ENCODE measurements at regions not wholly inside any gene's neighbourhood (a gene's known extent, or its start where the extent isn't known, plus 50 kb on each side); places are given as distances from the start of the nearest gene placed in this dataset.

- peaks cover 1% of the 10 kb centered on the region for H3K27me3 Mint-ChIP-seq (ENCODE audit: insufficient read depth, low read depth, poor library complexity)
- Histone ChIP-seq H3K27me3 (ENCODE audit: insufficient read depth) (no peaks in the 10 kb centered on the region), H3K9me2 (ENCODE audit: insufficient read depth) (no peaks in the 10 kb centered on the region), H3F3A (replicated peaks; ENCODE audit: low read depth) (no peaks in the 10 kb centered on the region), H3K36me3 (ENCODE audit: insufficient read depth) (no peaks in the 10 kb centered on the region), H3K27ac (ENCODE audit: low read depth) (no peak overlapping the region), H4K20me1 (replicated peaks; ENCODE audit: insufficient read depth) (no peaks in the 10 kb centered on the region), H3K4me2 (no peak overlapping the region), H3K4me1 (ENCODE audit: insufficient read depth) (no peaks in the 10 kb centered on the region), H3K4me3 (no peak overlapping the region), H2AFZ (no peak overlapping the region), H3K79me2 (replicated peaks; ENCODE audit: insufficient read depth) (no peaks in the 10 kb centered on the region)
- H3K9me3 Mint-ChIP-seq = peaks cover 67% of the 10 kb centered on the region
- no peak overlapping the region for H3K27ac Mint-ChIP-seq
- ATAC-seq (no peak), DNase-seq (ENCODE audit: low spot score) (no peak)
- TF ChIP-seq ZNF331 (CRISPR knock-in tag; IDR thresholded peaks at IDR 0.05; ENCODE audit: low read depth) (no peak), CREB1 (CRISPR knock-in tag; IDR thresholded peaks at IDR 0.05; ENCODE audit: low read depth) (no peak), REST (IDR thresholded peaks at IDR 0.05; ENCODE audit: unreplicated experiment) (no peak), CTCF (conservative IDR thresholded peaks at IDR 0.05; ENCODE audit: low read depth in 2 of 2) (no peak), NANOG (IDR thresholded peaks at IDR 0.05; ENCODE audit: borderline replicate concordance) (no peak), POLR2AphosphoS5 (IDR thresholded peaks at IDR 0.05; ENCODE audit: low read depth) (no peak), EZH2phosphoT487 (IDR thresholded peaks at IDR 0.05; ENCODE audit: unreplicated experiment) (no peak), STAT1 (IDR thresholded peaks at IDR 0.05; ENCODE audit: unreplicated experiment) (no peak), JUNB (IDR thresholded peaks at IDR 0.05; ENCODE audit: unreplicated experiment) (no peak), ZNF462 (CRISPR knock-in tag; IDR thresholded peaks at IDR 0.05) (no peak), ETS1 (IDR thresholded peaks at IDR 0.05) (no peak), EZH2 (IDR thresholded peaks at IDR 0.05; ENCODE audit: low read depth, unreplicated experiment) (no peak), ZNF114 (CRISPR knock-in tag; IDR thresholded peaks at IDR 0.05) (no peak)
- no peak overlapping the region for H3K4me3 Mint-ChIP-seq
- H3K4me1 Mint-ChIP-seq = no peaks in the 10 kb centered on the region
- H3K36me3 Mint-ChIP-seq (ENCODE audit: low read depth) = no peaks in the 10 kb centered on the region; the same call in 2 of the 3 replicates
Observed at GRCh38 chr16:76176153-76176552, 101.0 kb upstream of the CNTNAP4 start.

Data from GM23338 (cell line).